NAMALWA (cell line): ENCODE measurements at regions not wholly inside any gene's neighbourhood (a gene's known extent, or its start where the extent isn't known, plus 50 kb on each side); places are given as distances from the start of the nearest gene placed in this dataset.

ENCODE experiments used
- DNase-seq: peaks from one replicate; pipeline ENCODE4 v3.0.0-alpha.2; 2015; ENCODE audit warnings: low spot score

GRCh38 chr17:53166731-53167130 lies 656.0 kb upstream of the KIF2B start:
- DNase-seq = no peak

GRCh38 chr17:53150101-53150698 lies 672.5 kb upstream of the KIF2B start:
- peak; percentile 19 for DNase-seq

- no peak for DNase-seq
Measured at GRCh38 chr17:53149316-53149715, 673.4 kb upstream of the KIF2B start.

- DNase-seq = no peak
Measured at GRCh38 chr17:53148058-53148457, 674.7 kb upstream of the KIF2B start.

- no peak for DNase-seq
Measured at GRCh38 chr17:53142890-53143289, 679.8 kb upstream of the KIF2B start.

GRCh38 chr17:53141731-53142130 lies 681.0 kb upstream of the KIF2B start:
- no peak for DNase-seq

GRCh38 chr17:53141280-53141679 lies 681.4 kb upstream of the KIF2B start:
- no peak for DNase-seq

- DNase-seq = no peak
Measured at GRCh38 chr17:53137869-53138268, 684.9 kb upstream of the KIF2B start.

GRCh38 chr17:53135969-53136368 lies 686.8 kb upstream of the KIF2B start:
- DNase-seq = no peak

GRCh38 chr17:53134548-53134947 lies 688.2 kb upstream of the KIF2B start:
- no peak for DNase-seq

- no peak for DNase-seq
Measured at GRCh38 chr17:53133876-53134275, 688.9 kb upstream of the KIF2B start.

GRCh38 chr17:53129863-53130262 lies 692.9 kb upstream of the KIF2B start:
- DNase-seq = no peak

GRCh38 chr17:53127331-53127730 lies 695.4 kb upstream of the KIF2B start:
- no peak for DNase-seq

GRCh38 chr17:53122966-53123365 lies 699.8 kb upstream of the KIF2B start:
- DNase-seq = no peak

GRCh38 chr17:53119773-53120172 lies 703.0 kb upstream of the KIF2B start:
- DNase-seq = no peak

GRCh38 chr17:53118948-53119347 lies 703.8 kb upstream of the KIF2B start:
- no peak for DNase-seq

- DNase-seq = no peak
Measured at GRCh38 chr17:53106886-53107285, 715.8 kb upstream of the KIF2B start.

- DNase-seq = no peak
Measured at GRCh38 chr17:53101706-53102105, 721.0 kb upstream of the KIF2B start.

GRCh38 chr17:53100126-53100525 lies 722.6 kb upstream of the KIF2B start:
- DNase-seq = no peak

- no peak for DNase-seq
Measured at GRCh38 chr17:53093391-53093790, 729.3 kb upstream of the KIF2B start.

- no peak for DNase-seq
Measured at GRCh38 chr17:53092072-53092471, 730.7 kb upstream of the KIF2B start.

GRCh38 chr17:53090770-53091169 lies 732.0 kb upstream of the KIF2B start:
- DNase-seq = no peak

- DNase-seq = no peak
Measured at GRCh38 chr17:53088481-53088880, 734.2 kb upstream of the KIF2B start.

- DNase-seq = no peak
Measured at GRCh38 chr17:53061446-53061845, 761.3 kb upstream of the KIF2B start.

GRCh38 chr17:53058031-53058430 lies 764.7 kb upstream of the KIF2B start:
- no peak for DNase-seq
